DMS153 treated with DMSO at 0.1 percent for 48 hours (cell line): ENCODE measurements at regions not wholly inside any gene's neighbourhood (a gene's known extent, or its start where the extent isn't known, plus 50 kb on each side); places are given as distances from the start of the nearest gene placed in this dataset.
"Not testable (repeated sequence)": the region's sequence is repeated elsewhere in the genome, so short reads cannot be mapped to it uniquely, and the experiment has no call there.

Experiments
- DNase-seq: peaks from one replicate; lab custom pipeline; 2025; ENCODE audit not compliant: unreplicated experiment; lab: John Stamatoyannopoulos, UW

- DNase-seq = no peak
Observed at GRCh38 chr3:20842594-20843436, 656.8 kb upstream of the SGO1 start.

GRCh38 chr3:20842002-20842401, 656.0 kb upstream of the SGO1 start:
- DNase-seq = no peak

DNA sequence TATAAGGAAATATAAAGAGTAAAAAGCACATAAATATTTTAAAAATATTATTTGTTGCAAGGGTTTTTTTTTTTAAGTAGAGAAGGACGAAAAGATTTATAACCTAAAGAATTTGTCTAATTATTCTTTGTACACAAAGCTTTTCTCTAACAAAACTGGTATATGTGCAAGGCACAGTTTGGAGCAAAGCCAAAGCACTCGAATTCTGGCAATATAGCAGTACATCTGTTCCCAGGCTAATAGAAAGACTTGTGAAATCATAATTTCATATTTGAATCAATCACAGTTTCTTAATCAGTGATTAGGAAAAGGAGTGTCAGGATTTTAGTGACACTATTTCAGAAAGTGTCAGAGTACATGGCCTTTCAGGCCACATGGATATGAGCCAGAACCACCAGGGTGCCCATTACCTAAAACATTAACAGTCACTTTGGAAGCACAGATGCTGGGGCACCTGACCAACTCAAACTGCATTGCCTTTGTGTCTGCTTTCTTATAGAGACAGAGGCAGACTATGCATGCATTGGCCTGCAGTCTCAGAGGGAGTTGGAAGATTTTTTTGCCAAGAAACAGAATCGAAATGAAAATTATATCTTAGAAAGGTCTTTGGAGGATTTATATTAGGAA, 651.8 kb upstream of the SGO1 start:
- DNase-seq = no peak

- no peak for DNase-seq
Observed at GRCh38 chr3:20836801-20837200, 650.8 kb upstream of the SGO1 start.

DNA sequence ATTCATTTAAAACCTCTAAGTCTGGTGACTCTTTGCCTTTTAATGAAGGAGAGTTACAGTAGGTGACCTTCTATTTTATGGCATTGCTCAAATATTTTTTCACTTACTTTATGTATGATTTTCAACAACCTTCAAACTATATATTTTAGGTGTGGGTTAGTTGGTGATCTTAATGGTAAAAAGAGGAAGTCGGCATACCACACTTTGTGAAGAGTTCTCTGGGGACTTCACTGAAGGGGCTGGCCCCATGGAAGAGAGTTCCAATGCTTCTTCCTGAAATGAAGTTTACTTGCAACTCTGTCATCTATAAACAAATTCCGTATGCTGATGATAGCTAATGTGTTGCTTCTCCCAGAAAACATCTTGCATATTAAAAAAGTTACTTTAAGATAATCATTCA, 647.0 kb upstream of the SGO1 start:
- DNase-seq = no peak

GRCh38 chr3:20822251-20822650, 636.2 kb upstream of the SGO1 start:
- DNase-seq = no peak

- DNase-seq = not testable (repeated sequence)
Observed at GRCh38 chr3:20820872-20821271, 634.9 kb upstream of the SGO1 start.

DNA sequence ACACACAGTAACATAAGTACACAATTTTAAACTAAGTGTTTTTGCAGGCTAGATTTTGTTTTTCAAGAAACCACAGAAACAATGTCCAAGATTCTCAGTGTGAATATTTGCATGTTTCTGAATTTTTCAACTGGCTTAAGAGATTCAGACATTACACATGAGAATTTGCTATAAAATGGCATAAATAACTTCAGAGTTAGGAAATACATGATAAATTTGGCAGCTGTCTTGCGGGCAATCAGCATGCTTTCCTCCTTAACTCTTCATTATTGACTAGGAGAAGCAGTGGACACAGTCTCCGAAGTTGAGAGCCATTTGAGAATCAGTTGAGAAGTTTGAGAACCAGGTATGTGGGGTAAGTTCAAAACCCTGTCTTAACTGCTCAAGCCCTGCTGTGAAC, 625.6 kb upstream of the SGO1 start:
- DNase-seq = no peak

GRCh38 chr3:20811006-20811405, 625.0 kb upstream of the SGO1 start:
- DNase-seq = no peak

DNA sequence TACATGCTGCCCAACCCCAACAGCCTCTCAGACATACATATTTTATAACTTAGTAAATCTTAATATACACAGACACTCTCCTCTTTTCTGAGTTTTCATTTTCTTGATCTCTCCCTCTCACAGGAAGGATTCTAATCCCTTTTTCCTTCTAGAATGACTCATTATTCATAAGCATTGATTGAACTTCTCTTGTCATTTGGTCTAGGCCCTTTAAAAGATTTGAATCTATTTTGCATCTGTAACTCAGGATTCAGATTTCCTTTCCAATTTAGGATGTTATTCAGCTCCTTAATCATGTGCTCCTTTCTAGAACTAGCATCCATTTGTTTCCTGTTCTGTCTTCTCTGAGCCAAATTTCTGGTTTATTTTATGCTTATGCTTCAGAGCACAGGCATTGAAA, 624.5 kb upstream of the SGO1 start:
- DNase-seq = no peak

GRCh38 chr3:20809356-20809755, 623.4 kb upstream of the SGO1 start:
- DNase-seq = no peak

GRCh38 chr3:20808864-20809263, 622.9 kb upstream of the SGO1 start:
- no peak for DNase-seq

GRCh38 chr3:20798666-20799065, 612.7 kb upstream of the SGO1 start:
- no peak for DNase-seq

DNA sequence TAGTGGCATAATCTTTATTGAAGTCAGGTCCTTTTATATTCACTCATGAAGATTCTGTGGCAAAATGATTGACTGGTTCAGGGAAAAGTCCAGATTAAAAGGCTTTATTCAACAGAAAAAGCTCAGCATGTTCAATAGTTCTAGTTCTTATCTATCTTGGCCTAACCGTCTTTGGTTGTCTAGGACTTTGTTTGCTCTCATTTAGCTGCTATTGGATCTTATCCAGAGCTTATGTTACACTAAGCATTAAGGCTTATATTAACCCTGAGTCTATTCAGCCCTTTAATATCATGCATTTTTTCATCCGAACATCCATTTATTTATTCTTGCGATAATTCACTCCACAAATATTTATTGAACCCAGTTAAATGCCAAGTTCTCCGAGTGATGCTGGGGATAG, 601.0 kb upstream of the SGO1 start:
- DNase-seq = no peak

GRCh38 chr3:20776692-20777091, 590.7 kb upstream of the SGO1 start:
- no peak for DNase-seq

DNA sequence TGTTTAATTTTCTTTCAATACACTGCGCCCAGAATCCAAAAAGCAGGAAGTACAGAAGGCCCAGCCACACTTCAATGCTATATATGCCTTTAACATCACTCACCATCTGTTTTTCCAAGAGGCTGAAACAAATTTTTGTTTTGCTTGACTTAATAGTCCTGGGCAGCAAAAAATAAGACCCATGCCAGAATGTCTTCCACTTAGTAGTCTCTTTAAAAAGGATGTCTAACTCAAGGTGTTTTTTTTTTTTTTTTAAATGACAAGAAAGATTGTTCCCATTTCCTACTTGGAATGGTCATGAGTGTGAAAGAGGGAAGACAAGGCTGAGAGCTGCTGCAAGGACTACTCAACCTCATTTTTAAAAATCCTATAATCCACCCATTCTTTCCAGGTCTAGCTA, 590.3 kb upstream of the SGO1 start:
- DNase-seq = no peak

DNA sequence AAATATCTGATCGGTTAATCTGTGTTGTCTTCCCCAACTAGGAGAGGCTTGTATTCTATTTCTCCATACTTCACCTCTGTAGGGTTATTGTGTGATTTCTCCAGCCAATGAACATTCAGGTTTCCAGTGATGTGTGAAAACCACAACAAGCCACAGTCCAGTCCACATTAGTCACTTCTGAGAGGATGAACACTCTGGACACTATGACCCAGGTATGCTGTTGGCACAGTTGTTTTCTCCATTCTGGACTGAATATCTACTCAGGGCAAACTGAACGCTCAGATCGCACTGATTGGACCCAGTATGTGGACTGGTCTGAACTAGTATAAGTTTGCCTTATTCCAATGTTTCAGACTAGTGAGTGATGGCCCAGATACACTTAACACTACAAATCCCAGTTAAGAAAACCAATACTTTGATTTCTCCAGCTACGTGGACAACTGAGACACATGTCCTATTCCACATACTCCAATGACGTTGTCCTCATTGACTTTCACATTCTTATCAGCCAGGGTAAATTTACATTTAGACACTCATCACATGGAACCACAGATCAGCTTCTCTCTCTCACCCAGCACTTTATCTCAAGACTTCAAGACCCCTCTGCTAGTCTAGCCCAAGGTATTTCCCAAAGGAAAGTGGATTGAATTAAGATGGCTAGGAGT, 587.4 kb upstream of the SGO1 start:
- DNase-seq = no peak

- DNase-seq = peak; percentile 30
Observed at GRCh38 chr3:20772869-20773268, 586.9 kb upstream of the SGO1 start.

DNA sequence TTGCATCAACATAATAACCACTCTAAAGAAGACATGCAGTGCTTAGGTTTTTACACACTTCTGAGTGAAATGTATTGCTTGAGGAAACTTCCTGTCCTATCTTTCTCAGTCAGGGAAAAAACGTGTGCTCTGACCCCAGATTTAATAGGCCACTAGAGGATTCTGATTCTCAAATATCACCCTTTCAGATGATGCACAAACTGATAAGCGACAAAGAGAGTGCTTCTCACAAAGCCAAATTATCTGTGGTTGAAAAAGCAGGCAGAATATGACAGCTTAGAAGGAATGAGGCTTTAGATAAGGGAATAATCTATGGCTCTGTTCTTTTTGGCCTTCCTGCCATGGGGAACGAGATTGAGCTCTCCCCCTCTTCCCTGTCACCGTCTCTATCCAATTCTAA, 583.4 kb upstream of the SGO1 start:
- DNase-seq = no peak

DNA sequence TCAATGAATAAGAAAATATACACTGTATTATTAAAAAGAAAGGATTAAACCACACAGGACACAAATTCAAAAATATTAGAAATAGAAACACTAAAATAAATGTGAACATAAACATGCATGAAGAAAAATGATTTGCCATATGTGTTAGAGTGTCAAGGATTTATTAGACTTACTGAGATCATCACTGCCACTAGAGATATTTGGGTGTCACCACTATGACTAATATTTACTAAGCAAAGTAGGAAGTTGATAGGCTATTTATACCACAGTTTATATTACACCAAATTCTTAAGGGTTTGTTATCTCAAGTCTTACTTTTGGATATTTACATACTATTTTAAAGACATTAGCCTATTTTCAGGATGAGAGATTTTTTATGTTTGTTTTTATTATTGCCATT, 575.0 kb upstream of the SGO1 start:
- no peak for DNase-seq

DNA sequence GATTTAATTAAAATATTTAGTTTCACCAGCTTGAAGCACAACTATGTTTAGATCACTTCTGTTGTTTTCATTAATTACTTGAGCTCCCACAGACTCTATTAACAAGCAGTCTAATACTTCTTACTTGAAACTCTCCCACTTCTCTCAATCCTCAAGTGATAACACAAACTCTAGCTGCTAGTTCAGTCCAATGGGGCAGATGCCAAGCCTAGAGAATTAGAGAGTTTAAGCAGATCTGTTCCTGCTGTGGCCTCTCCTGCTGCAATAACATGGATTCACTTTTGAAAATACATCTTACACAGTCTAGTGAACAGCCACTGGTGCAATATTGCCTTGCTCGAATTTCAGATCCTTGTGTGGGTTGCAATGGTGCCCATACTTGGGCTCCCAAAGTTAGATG, 566.4 kb upstream of the SGO1 start:
- no peak for DNase-seq

DNA sequence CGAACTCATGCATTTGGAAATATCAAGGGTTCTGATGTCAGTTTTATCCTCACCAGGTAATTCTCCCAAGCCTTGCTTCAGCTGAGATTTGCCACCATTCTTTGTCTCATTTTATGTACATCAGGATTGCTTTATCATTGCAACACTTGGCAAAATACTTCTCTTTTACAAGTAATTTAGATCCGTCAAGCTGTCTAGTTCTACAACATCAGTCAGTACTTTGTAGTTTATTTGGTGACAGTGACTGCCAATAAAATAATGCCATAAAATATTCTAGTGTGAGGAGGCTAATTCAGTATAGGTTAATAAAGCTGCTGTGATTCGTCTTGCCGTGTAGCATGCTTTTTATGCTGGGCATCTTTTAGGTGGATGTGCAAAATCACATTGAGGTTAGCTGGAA, 565.3 kb upstream of the SGO1 start:
- DNase-seq = no peak
